Brain pericyte (primary cell): ENCODE measurements at regions not wholly inside any gene's neighbourhood (a gene's known extent, or its start where the extent isn't known, plus 50 kb on each side); places are given as distances from the start of the nearest gene placed in this dataset.

Experiments
- DNase-seq: peaks from one replicate; pipeline ENCODE4 v3.0.0-alpha.2; 2012; ENCODE audit warnings: low read depth, low spot score

- no peak for DNase-seq
Observed at GRCh38 chr6:164478426-164478825, 831.0 kb downstream of the C6orf118 start.

DNA sequence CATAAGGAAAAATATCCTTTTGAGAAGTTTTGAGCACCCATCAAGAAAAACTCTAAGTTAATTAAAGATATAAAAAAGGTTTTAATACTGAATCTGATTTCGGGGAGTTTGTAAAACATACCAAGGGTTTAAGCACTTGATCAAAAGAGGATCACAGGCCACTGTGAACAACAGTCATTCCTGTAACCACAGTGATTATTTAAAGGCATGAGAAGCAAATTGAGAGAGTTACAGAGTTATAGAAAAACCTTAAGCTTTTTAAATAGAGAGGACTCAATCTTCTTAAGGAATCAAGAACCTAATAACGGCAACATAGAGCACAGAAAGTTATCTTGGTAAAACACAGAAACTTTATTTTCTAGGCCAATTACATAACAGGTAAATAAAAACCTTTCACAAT lies 831.6 kb downstream of the C6orf118 start:
- no peak for DNase-seq

- no peak for DNase-seq
Observed at GRCh38 chr6:164477101-164477500, 832.3 kb downstream of the C6orf118 start.

GRCh38 chr6:164469276-164469949 lies 840.0 kb downstream of the C6orf118 start:
- no peak for DNase-seq

GRCh38 chr6:164455835-164456234 lies 853.6 kb downstream of the C6orf118 start:
- DNase-seq = no peak

DNA sequence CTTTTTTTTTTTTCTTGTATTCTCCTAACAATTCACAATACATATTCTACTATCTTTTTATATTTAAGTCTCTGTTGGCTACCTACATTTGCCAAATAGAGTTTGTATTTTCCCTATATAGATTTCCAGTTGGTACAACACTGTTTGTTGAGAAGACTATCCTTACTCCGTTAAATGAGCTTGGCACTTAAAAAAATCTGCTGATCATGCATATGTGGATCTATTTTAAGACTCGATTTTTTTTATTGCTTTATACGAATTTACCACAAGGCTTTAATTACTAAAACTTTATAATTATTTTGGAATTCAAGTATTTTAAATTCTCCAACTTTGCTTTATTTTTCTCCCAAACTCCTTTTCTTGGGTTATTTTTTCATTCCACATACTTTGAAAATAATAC lies 855.6 kb downstream of the C6orf118 start:
- DNase-seq = no peak

GRCh38 chr6:164442572-164442971 lies 866.8 kb downstream of the C6orf118 start:
- DNase-seq = no peak

DNA sequence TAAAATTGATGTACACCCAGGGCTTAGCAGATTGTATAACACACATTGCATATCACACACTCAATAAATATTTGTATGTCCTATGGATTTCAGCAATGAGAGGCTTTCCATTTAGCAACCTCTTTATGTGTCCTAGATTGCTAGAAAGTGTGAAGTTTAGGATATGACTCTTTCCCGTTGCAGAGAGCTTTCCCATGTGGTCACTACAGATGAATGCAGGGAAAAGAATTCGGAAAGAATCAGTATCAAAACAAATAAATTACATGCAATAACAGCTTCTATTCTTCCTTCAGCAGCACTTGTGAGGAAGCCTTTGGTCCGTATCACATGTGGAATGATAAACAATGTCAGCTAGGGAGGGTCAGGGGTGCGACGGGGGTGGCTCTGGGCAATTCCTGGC lies 870.1 kb downstream of the C6orf118 start:
- DNase-seq = no peak

DNA sequence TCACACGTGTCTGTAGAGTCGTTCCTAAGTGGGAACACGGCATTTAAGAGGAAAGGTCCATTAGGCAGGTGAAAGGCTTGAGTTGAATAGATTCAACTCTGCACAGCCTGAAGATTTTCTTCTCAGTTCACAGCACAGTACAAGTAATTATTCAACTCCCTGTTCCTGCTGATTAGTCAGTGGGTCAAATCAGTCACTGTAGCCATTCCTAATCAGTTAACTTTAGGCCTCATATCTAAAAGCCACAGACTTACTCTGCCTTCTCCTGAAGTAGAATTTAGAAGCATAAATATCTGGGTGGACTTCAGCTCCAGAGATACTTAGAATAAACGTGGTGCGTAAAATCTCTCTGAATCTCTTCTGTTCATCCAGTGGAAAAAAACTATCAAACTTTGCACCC lies 872.4 kb downstream of the C6orf118 start:
- no peak for DNase-seq

DNA sequence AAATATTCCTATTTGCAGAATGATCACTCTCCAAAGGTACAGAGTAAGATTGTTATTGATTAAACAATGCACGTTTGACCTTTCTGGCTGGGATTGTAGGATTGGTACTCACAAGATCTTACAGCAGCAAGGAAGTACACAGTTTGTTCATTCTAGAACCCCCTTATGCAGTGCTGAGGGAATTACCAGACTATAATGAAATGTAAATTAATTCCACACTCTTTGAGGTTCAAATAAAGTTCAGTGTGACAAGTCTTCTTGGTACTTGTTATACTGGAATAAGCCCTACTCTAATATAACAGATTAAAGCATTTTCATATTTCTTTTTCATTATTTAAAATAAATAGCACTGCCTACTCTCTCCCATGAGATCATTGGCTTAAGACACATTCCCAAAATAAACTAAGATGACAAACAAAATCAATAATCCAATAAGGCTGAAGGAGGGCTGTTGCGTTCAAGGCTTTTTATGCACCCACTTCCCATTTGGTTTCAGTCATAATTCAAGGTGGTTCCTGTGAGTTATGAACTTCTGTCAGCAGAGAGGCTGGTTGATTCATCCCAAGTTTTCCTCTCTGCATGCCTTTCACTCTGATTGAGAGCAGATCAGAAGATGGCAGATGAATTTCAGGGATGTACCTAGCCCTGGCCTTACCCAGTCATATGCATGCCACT lies 881.5 kb downstream of the C6orf118 start:
- DNase-seq = no peak

GRCh38 chr6:164424489-164424888 lies 884.9 kb downstream of the C6orf118 start:
- DNase-seq = no peak

GRCh38 chr6:164419099-164419498 lies 890.3 kb downstream of the C6orf118 start:
- DNase-seq = no peak

DNA sequence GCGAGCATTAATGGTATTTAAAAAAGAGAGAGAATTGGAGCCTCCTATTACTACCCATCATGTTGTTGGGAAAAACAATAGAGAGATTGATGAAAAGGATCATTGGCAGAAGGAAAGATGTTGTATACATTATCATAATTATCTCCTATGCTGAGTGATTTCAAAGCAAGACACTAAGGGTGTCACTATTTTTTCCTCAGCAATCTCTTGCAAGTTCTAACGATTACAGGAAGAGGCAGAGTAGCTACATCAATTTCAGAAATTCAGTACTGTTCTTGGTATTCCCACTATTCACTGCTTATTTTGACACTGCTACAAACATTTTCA lies 891.2 kb downstream of the C6orf118 start:
- no peak for DNase-seq

DNA sequence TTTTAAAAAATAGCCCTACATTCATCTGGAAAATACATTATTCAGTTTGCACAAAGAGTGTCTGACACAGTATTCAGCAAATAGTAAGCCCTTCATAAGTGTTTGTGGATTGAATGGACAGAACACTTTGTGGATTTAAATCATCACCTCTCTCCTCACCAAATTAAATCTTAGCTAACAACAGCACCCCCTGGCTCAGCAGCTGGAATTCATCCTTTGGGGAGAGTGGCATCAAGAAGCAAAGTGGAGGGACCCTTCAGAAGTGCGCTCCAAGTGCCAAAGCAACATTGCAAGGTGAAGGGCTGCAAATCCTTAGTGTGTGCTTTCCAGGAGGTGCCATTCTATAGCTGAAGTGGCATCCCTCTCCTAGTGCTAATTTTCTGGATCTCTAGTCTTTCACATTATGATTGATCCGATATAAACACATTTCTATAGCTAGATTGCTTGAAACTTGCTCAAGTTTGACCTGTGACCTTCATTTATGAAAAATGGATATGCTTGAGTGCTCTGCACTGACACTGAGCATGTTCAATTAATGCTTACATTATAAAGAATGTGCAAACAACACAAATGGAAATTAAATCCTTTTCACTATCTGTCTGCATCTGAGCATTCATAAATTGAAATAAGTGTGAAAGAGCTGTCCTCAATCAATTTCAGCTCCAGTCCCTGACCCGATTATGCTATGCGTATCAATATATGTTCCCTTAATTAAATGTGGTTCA lies 891.7 kb downstream of the C6orf118 start:
- no peak for DNase-seq

GRCh38 chr6:164415832-164416563 lies 893.4 kb downstream of the C6orf118 start:
- no peak for DNase-seq

- no peak for DNase-seq
Observed at GRCh38 chr6:164414695-164415094, 894.7 kb downstream of the C6orf118 start.

- DNase-seq = no peak
Observed at GRCh38 chr6:164412566-164412965, 896.8 kb downstream of the C6orf118 start.

DNA sequence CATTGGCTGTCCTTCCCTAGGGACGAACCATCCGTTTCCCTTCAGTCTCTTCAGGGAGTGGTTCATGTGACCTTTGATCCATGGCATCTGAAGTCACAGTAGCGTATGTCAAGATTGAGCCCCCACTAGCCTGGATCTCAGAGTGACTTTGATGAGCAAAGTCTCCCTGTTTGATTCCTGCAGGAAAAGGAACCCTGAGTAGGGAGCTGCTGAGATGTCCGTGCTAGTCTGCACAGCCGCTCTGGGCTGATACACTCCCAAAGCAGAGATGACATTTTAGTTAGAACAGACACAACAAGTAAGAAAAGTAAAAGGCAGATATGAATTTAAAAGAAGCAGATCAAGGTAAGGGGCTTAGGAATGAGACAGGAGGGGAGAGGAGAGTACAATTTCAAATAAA lies 899.4 kb downstream of the C6orf118 start:
- DNase-seq = no peak

DNA sequence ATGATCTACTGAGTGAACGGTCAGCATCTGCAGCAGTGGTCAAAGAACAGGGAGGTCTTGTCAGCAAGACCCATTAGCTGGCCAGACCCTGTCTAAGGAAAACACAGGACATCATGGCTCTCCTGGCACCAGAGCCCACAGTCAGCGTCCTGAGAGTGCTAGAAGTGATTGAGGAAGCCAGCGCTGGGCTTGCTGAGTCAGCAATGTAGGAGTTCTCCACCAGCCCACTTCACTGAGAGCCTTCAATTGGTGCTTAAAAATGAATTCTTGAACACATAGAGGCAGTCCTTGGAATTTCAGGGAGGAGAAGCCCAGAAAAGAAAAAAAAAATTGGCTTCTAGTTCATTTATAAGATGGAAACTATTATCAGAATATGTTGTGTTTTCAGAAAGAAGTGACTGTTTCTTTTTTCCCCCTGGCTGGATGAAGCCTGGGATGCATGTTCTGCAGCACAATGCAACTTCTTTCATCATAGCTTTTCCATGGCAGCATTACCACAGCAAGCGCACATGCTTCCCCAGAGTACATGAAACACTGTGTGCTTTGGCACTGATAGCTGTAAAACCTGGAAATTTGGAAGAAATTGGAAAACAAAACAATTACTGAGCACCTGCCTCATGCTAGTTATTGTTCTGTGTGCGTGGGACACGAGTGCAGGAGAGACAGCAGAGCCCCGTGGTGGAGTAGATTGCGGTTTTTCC lies 899.9 kb downstream of the C6orf118 start:
- no peak for DNase-seq

GRCh38 chr6:164408868-164409267 lies 900.5 kb downstream of the C6orf118 start:
- DNase-seq = no peak

DNA sequence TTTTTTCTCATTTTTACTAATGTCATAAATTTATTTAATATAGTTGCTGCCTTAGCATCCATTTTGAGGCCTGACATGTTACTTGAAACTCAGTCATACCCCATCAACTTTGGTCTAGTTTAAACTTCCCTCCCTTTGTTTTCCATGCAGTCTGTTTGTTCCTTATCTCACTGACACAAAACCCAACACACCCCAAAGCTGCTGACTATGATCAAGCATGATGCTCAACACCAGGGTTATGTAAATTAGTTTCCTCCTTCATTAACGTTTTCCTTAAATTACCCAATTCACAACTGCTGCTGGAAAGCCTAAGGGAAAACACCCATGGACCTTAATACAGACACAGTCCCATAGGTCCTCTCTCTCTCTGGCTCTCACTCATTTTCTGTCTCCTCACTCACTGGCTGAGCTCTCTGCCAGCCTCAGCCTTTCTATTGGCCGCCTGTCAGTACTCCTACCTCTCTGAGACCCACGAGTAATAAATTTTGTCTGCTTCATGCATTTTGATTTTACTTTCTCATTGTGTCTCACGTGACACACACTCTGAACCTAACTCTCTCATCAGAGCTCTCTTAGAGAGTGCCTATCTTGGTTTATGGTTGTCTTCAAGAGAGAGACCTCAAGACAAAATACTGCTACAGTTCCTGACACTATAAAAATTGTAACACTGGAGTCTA lies 904.5 kb downstream of the C6orf118 start:
- no peak for DNase-seq
